GM12875 (cell line): ENCODE measurements at regions not wholly inside any gene's neighbourhood (a gene's known extent, or its start where the extent isn't known, plus 50 kb on each side); places are given as distances from the start of the nearest gene placed in this dataset.

ENCODE experiments used
- H3K4me3 ChIP-seq: one replicate; pipeline ENCODE4 v1.5.1; 2011; ENCODE audit warnings: low read depth, low read length, control low read depth
- TF ChIP-seq, protein P1 (sequence below): IDR thresholded peaks from 2 replicates; pipeline ENCODE4 v1.5.1; 2011; ENCODE audit warnings: low read depth, mild to moderate bottlenecking, control low read depth, inconsistent platforms, low read length, moderate library complexity, borderline replicate concordance; ENCODE audit not compliant: insufficient read depth

DNA sequence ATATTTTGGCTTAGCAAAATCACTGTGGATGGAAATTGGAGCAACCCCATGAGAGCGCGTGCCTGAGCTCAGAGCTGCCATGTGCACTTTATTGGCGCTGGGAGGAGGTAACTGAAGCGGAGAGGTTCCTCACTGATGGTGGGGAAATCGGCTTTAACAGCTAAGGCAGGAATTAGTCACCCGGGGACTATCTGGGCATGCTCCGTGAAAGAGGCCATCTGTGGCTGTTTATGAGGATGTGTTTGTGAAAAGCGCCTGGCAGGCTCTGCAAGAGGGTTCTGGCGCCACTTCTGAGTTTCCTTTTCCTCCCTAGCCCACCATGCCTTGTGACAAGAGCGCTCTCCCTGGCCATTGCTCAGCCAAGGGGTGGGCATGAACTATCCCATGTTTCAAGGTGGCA lies 815.6 kb downstream of the UQCRFS1 start:
- TF ChIP-seq, protein P1, sequence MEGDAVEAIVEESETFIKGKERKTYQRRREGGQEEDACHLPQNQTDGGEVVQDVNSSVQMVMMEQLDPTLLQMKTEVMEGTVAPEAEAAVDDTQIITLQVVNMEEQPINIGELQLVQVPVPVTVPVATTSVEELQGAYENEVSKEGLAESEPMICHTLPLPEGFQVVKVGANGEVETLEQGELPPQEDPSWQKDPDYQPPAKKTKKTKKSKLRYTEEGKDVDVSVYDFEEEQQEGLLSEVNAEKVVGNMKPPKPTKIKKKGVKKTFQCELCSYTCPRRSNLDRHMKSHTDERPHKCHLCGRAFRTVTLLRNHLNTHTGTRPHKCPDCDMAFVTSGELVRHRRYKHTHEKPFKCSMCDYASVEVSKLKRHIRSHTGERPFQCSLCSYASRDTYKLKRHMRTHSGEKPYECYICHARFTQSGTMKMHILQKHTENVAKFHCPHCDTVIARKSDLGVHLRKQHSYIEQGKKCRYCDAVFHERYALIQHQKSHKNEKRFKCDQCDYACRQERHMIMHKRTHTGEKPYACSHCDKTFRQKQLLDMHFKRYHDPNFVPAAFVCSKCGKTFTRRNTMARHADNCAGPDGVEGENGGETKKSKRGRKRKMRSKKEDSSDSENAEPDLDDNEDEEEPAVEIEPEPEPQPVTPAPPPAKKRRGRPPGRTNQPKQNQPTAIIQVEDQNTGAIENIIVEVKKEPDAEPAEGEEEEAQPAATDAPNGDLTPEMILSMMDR, result no peak
- no peak overlapping the region for H3K4me3 ChIP-seq

DNA sequence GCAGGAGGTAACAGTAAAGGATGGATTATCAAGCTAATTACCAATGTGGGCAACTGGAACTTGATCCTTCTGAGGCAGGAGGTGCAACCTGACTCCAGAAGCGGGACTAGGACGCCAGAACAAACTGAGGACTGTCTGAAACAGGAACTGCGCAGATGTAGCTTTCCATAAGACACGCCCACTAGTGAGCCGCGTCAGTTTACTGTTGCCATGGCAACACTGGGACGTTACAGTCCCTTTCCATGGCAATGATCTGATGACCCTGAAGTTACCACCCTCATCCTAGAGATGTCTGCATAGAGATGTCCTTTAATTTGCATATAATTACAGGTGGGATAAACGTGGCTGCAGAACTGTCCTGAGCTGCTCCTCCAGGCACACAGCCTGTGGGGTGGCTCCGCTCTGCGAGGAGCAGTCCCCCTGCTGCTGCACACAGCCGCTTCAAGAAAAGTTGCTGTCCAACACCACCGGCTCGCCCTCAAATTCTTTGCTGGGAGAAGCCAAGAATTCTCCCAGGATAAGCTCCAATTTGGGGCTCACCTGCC lies 816.6 kb downstream of the UQCRFS1 start:
- no peak overlapping the region for H3K4me3 ChIP-seq
- TF ChIP-seq, protein P1, result no peak

DNA sequence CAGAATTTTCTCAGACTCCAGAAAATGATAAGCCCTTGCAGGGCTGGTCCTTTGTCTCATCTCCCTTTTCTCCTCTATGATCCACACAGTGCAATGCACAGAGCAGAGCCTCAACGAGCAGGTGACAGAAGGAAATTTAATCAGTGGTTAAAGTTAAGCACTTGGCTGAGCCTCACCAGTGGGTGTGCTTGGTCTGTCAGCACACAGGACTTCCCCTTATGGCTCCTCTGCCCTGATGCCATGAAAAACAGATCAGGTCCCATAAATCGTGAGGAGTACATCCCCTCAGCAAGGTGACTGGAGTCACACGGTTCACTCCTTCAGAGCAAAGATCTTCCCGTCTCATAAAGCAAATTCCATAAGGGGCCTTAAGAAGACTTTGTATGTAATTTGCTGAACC lies 818.2 kb downstream of the UQCRFS1 start:
- TF ChIP-seq, protein P1, result no peak
- H3K4me3 ChIP-seq, result no peak overlapping the region

DNA sequence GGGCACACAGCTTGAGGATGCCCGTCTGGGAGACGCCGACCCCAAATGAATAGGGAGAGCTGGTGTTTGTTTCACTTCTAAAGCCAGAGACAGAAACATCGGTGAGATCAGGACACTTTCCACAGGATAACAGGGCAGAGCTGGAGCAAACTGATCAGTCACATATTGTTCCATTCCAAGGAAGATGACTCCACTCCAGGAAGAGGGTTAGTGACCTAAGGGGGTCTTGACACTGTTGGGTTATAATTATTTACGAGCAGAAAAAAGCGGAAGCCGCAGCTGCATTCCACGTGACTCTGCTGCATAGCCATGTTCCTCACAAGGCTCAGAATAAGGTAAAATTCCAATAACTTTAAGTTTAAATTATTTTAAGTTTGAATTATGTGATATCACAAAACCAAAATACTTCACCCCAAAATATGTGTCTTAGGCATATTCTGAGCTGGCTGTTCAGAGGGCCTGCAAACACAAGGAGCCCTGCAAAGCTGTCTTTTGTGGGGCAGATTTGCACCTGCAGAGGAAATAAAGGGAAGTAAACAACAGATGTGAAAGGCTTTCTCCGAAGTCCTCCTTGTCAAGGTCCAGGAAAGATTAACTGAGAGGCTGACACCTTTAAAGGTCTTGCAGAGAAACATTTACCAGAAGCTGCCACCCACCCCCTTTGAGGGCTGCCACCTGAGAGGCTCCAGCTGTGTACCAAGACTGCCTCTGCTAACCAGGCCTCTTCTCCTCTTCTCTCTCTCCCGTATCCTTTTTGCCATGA lies 819.2 kb downstream of the UQCRFS1 start:
- H3K4me3 ChIP-seq, result no peak overlapping the region
- TF ChIP-seq, protein P1, result no peak

DNA sequence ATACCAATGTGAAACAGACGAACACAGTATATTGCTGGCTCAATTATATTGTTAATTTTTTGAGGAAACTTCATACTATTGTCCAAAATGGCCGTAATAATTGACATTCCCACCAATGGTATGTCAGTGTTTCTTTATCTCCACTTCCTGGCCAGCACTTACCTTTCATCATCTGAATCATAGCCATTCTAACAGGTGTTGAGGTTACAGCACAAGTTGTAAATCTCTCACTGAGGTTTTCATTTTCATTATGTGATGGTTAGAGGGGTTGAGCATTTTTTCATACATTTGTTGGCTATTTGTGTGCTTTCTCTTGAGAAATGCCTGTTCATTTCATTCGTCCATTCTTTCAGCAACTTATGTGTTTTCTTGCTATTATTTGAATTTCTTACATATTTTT lies 824.0 kb downstream of the UQCRFS1 start:
- TF ChIP-seq, protein P1, result no peak
- H3K4me3 ChIP-seq, result no peak overlapping the region

DNA sequence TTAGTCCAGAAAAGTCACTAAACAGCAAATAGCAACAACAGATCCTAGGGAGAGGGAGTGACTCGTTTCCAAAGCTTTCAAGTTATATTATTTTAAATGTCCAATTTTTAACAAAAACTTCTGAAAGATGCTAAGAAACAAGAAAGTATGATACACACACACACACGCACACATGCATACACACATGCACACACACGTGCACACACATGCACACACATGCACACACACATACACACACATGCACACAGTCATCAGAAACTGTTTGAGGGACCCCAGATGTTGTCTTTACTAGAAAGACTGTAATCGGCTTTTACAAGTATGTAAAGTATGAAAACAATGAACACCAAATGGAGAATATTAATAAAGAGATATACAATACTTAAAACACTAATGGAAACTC lies 825.4 kb downstream of the UQCRFS1 start:
- TF ChIP-seq, protein P1, result no peak
- no peak overlapping the region for H3K4me3 ChIP-seq

DNA sequence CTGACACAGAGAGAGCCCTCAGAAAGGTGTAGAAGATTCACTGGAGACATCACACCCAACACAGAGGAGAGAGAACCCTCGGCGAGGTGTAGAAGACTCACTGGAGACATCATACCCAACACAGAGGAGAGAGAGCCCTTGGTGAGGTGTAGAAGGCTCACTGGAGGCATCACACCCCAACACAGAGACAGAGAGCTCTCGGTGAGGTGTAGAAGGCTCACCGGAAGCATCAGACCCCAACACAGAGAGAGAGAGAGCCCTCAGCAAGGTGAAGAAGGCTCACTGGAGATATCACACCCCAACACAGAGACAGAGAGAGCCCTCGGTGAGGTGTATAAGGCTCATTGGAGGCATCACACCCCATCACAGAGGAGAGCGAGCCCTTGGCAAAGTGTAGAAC lies 826.5 kb downstream of the UQCRFS1 start:
- TF ChIP-seq, protein P1, result no peak
- H3K4me3 ChIP-seq, result no peak overlapping the region
